H1 (cell line): ENCODE measurements at regions not wholly inside any gene's neighbourhood (a gene's known extent, or its start where the extent isn't known, plus 50 kb on each side); places are given as distances from the start of the nearest gene placed in this dataset.

Experiments
- ATF2 ChIP-seq: IDR thresholded peaks from 2 replicates; pipeline ENCODE4 v1.6.1; 2012; ENCODE audit warnings: low read length, inconsistent platforms
- ATF3 ChIP-seq: IDR thresholded peaks from 2 replicates; pipeline ENCODE4 v1.6.1; 2011; ENCODE audit warnings: low read depth, mild to moderate bottlenecking, low read length; ENCODE audit not compliant: insufficient read depth
- CEBPB ChIP-seq: IDR thresholded peaks from 2 replicates; pipeline ENCODE4 v1.6.1; 2012; ENCODE audit warnings: low read depth, low read length
- CHD1 ChIP-seq: IDR thresholded peaks from 2 replicates; pipeline ENCODE4 v1.6.1; 2012; ENCODE audit warnings: low read depth, low read length, improper control_type of control experiment
- CHD2 ChIP-seq: IDR thresholded peaks from 2 replicates; pipeline ENCODE4 v1.6.1; 2012; ENCODE audit warnings: low read length, improper control_type of control experiment
- CREB1 ChIP-seq: IDR thresholded peaks from 2 replicates; pipeline ENCODE4 v1.6.1; 2012; ENCODE audit warnings: inconsistent platforms
- CTBP2 ChIP-seq: IDR thresholded peaks from 2 replicates; pipeline ENCODE4 v1.7.0; 2011; ENCODE audit warnings: borderline replicate concordance, mild to moderate bottlenecking, moderate library complexity, mixed read lengths, low read length; ENCODE audit not compliant: insufficient read depth, insufficient read length
- EZH2 ChIP-seq: fragments of 200-600 bp; sonication (generic); IDR thresholded peaks from 2 replicates; pipeline ENCODE4 v1.7.1; 2012; ENCODE audit warnings: low read depth, mild to moderate bottlenecking, moderate library complexity, low read length, inconsistent platforms; ENCODE audit not compliant: severe bottlenecking
- GTF2F1 ChIP-seq: IDR thresholded peaks from 2 replicates; pipeline ENCODE4 v1.6.1; 2012; ENCODE audit warnings: low read depth, low read length, improper control_type of control experiment, borderline replicate concordance
- HDAC2 ChIP-seq, 2 experiments: fragments of 300-600 bp in 1 of 2; sonication (generic) in 1 of 2; IDR thresholded peaks; 2 replicates each; pipeline ENCODE4 v1.6.1; 2011 to 2012; ENCODE audit warnings: low read depth in 2 of 2, low read length in 2 of 2, mild to moderate bottlenecking in 2 of 2, moderate library complexity in 2 of 2, borderline replicate concordance in 1 of 2, inconsistent platforms in 1 of 2
- KDM1A ChIP-seq: fragments of 200-600, 300-600 bp; sonication (generic); IDR thresholded peaks from 2 replicates; pipeline ENCODE4 v1.7.1; 2016; ENCODE audit warnings: mild to moderate bottlenecking, low read length, borderline replicate concordance
- POU5F1 ChIP-seq: IDR thresholded peaks from 2 replicates; pipeline ENCODE4 v1.6.1; 2011; ENCODE audit warnings: low read depth, mild to moderate bottlenecking, low read length, moderate library complexity
- RAD21 ChIP-seq, 2 experiments: IDR thresholded peaks in 1 of 2; conservative IDR thresholded peaks in 1 of 2; 2 replicates each; pipeline ENCODE4 v1.6.1; 2011; ENCODE audit warnings: low read depth in 2 of 2, low read length in 2 of 2, improper control_type of control experiment in 1 of 2, inconsistent platforms in 1 of 2, mild to moderate bottlenecking in 1 of 2, moderate library complexity in 1 of 2
- RBBP5 ChIP-seq: IDR thresholded peaks from 2 replicates; pipeline ENCODE4 v1.7.1; 2012; ENCODE audit warnings: low read depth, mild to moderate bottlenecking, inconsistent platforms, low read length, moderate library complexity, borderline replicate concordance
- SAP30 ChIP-seq: fragments of 300-600 bp; sonication (generic); IDR thresholded peaks from 2 replicates; pipeline ENCODE4 v1.7.1; 2012; ENCODE audit warnings: low read length, moderate library complexity, mild to moderate bottlenecking, inconsistent platforms; ENCODE audit not compliant: insufficient read depth, insufficient replicate concordance
- SP2 ChIP-seq: IDR thresholded peaks from 2 replicates; pipeline ENCODE4 v1.6.1; 2012; ENCODE audit warnings: mild to moderate bottlenecking, low read length, inconsistent platforms
- SP4 ChIP-seq: IDR thresholded peaks from 2 replicates; pipeline ENCODE4 v1.6.1; 2012; ENCODE audit warnings: low read length, inconsistent platforms
- SUZ12 ChIP-seq: fragments of 200-600 bp; sonication (generic); IDR thresholded peaks from 2 replicates; pipeline ENCODE4 v1.6.1; 2012; ENCODE audit warnings: mild to moderate bottlenecking, inconsistent platforms, low read length, moderate library complexity, mixed read lengths
- USF2 ChIP-seq: IDR thresholded peaks from 2 replicates; pipeline ENCODE4 v1.6.1; 2011; ENCODE audit warnings: low read length, improper control_type of control experiment
- ZNF274 ChIP-seq: IDR thresholded peaks from 2 replicates; pipeline ENCODE4 v1.7.0; 2012; ENCODE audit warnings: low read length, borderline replicate concordance; ENCODE audit errors: extremely low read depth

- TF ChIP-seq CTBP2 = no peak
- no peak for TF ChIP-seq GTF2F1
- TF ChIP-seq SP4 = no peak
- TF ChIP-seq SUZ12 = no peak
- TF ChIP-seq SP2 = no peak
- TF ChIP-seq HDAC2 (IDR thresholded peaks at IDR 0.05; ENCODE audit: borderline replicate concordance in 1 of 2, low read depth in 2 of 2, low read length in 2 of 2) = no peak
- no peak for TF ChIP-seq CREB1
- TF ChIP-seq KDM1A = no peak
- no peak for TF ChIP-seq CHD2
- TF ChIP-seq CEBPB = no peak
- TF ChIP-seq ZNF274 = no peak
- no peak for TF ChIP-seq EZH2
- no peak for TF ChIP-seq USF2
- TF ChIP-seq POU5F1 = no peak
- TF ChIP-seq ATF2 = no peak
- TF ChIP-seq RBBP5 = no peak
- no peak for TF ChIP-seq RAD21 (IDR thresholded peaks at IDR 0.05 in 1 of 2, conservative IDR thresholded peaks at IDR 0.05 in 1 of 2; ENCODE audit: low read depth in 2 of 2, low read length in 2 of 2)
- TF ChIP-seq ATF3 = no peak
- TF ChIP-seq SAP30 = no peak
- TF ChIP-seq CHD1 = no peak
Observed at GRCh38 chr7:131042269-131043160, 285.2 kb upstream of the MKLN1 start (continued).
